ENCODE measurements at regions not wholly inside any gene's neighbourhood (a gene's known extent, or its start where the extent isn't known, plus 50 kb on each side); places are given as distances from the start of the nearest gene placed in this dataset.

- no peak for TF ChIP-seq CTCF (conservative IDR thresholded peaks at IDR 0.05; ENCODE audit: low read length)
- TF ChIP-seq EZH2phosphoT487 (IDR thresholded peaks at IDR 0.05; ENCODE audit: borderline replicate concordance), result no peak
Observed at GRCh38 chr7:91397096-91397495, 132.9 kb downstream of the FZD1 start.
